HCT116 (cell line): ENCODE measurements at regions not wholly inside any gene's neighbourhood (a gene's known extent, or its start where the extent isn't known, plus 50 kb on each side); places are given as distances from the start of the nearest gene placed in this dataset.

Experiments used
- ATAC-seq: fragments of 200-7000 bp; cut with Tn5 transposase; 2 replicates; pipeline ENCODE4 v1.9.1; 2020; ENCODE audit warnings: mild to moderate bottlenecking, moderate library complexity
- BruUV-seq: library from RNA; stranded (reverse); fragments of 400-500 nt; replicated peaks from 2 replicates; lab custom pipeline; 2021; lab: Mats Ljungman, UMichigan
- CTCF ChIA-PET: fragments of 300-600 bp; sonication (Branson Sonifier 250); formaldehyde crosslinking; loops from one replicate; lab custom pipeline; 2021; ENCODE audit warnings: antibody characterized with exemption; lab: Charles Lee
- POLR2A ChIA-PET: fragments of 300-600, 350-600 bp; sonication (Branson Sonifier 250); formaldehyde crosslinking; loops from one replicate; lab custom pipeline; 2021; ENCODE audit warnings: antibody characterized with exemption; lab: Charles Lee
- RAD21 ChIA-PET, 2 experiments: fragments of 300-600 bp; sonication (Branson Sonifier 250); formaldehyde crosslinking; loops; one replicate each; lab custom pipeline; 2023; ENCODE audit warnings: low total read pairs in 2 of 2; ENCODE audit not compliant: uncharacterized antibody in 2 of 2, unreplicated experiment in 2 of 2, low non-redundant PET in 1 of 2; lab: Charles Lee
- DNase-seq: peaks from one replicate; pipeline ENCODE4 v3.0.0-alpha.2; 2010; ENCODE audit warnings: low read depth, low spot score
- H2AFZ ChIP-seq: fragments of 200-600 bp; shearing (Covaris generic), sonication (generic); 2 replicates; pipeline ENCODE4 v1.6.1; 2017; ENCODE audit warnings: low read depth, mixed run types, mixed read lengths, antibody characterized with exemption, low read length; ENCODE audit not compliant: poor library complexity, severe bottlenecking
- H3K27ac ChIP-seq: 2 replicates; pipeline ENCODE4 v1.5.1; 2012; ENCODE audit warnings: low read depth, low read length
- H3K27me3 ChIP-seq: fragments of 200-600 bp; sonication (generic); 2 replicates; pipeline ENCODE4 v1.6.1; 2016; ENCODE audit warnings: mixed run types, low read length, mixed read lengths; ENCODE audit not compliant: insufficient read depth
- H3K36me3 ChIP-seq, 2 experiments: fragments of 200-500 bp in 1 of 2; fragments of 200-600 bp in 1 of 2; sonication (Bioruptor generic) in 1 of 2; sonication (generic) in 1 of 2; 2 replicates each; pipeline versions ENCODE4 v1.5.1 to v1.6.1; 2014 to 2016; ENCODE audit warnings: low read length in 2 of 2, inconsistent platforms in 1 of 2, mixed read lengths in 1 of 2, mixed run types in 1 of 2; ENCODE audit not compliant: insufficient read depth in 2 of 2, control insufficient read depth in 1 of 2
- H3K4me1 ChIP-seq, 2 experiments: fragments of 200-600 bp in 1 of 2; sonication (generic) in 1 of 2; 2 replicates each; pipeline versions ENCODE4 v1.5.1 to v1.6.1; 2012 to 2017; ENCODE audit warnings: low read length in 2 of 2, inconsistent platforms in 1 of 2, mild to moderate bottlenecking in 1 of 2, mixed read lengths in 1 of 2, mixed run types in 1 of 2, moderate library complexity in 1 of 2; ENCODE audit not compliant: insufficient read depth in 2 of 2, control insufficient read depth in 1 of 2
- H3K4me2 ChIP-seq: fragments of 200-600 bp; sonication (generic); 2 replicates; pipeline ENCODE4 v1.6.1; 2017; ENCODE audit warnings: mixed run types, low read length, mixed read lengths
- H3K4me3 ChIP-seq, 2 experiments: fragments of 200-600 bp in 1 of 2; sonication (generic) in 1 of 2; replicated peaks in 1 of 2; 2 replicates each; pipeline ENCODE4 v1.5.1; 2011 to 2016; ENCODE audit warnings: low read length in 2 of 2, control low read depth in 1 of 2, low read depth in 1 of 2, mild to moderate bottlenecking in 1 of 2, mixed read lengths in 1 of 2, mixed run types in 1 of 2
- H3K79me2 ChIP-seq: fragments of 200-600 bp; sonication (generic); 2 replicates; pipeline ENCODE4 v1.6.1; 2017; ENCODE audit warnings: mild to moderate bottlenecking, mixed run types, low read length, moderate library complexity, mixed read lengths; ENCODE audit not compliant: insufficient read depth
- H3K9ac ChIP-seq: fragments of 200-600 bp; sonication (generic); 2 replicates; pipeline ENCODE4 v1.6.1; 2016; ENCODE audit warnings: low read length, mixed read lengths
- H3K9me2 ChIP-seq: fragments of 200-600 bp; sonication (generic), shearing (Covaris generic); 2 replicates; pipeline ENCODE4 v1.6.1; 2017; ENCODE audit warnings: mixed run types, mild to moderate bottlenecking, moderate library complexity; ENCODE audit not compliant: insufficient read depth
- H3K9me3 ChIP-seq, 2 experiments: fragments of 200-500 bp in 1 of 2; fragments of 200-600 bp in 1 of 2; sonication (Bioruptor generic) in 1 of 2; sonication (generic) in 1 of 2; 2 replicates each; pipeline ENCODE4 v1.6.1; 2014 to 2017; ENCODE audit warnings: low read length in 2 of 2, mixed read lengths in 2 of 2, inconsistent platforms in 1 of 2, low read depth in 1 of 2, mild to moderate bottlenecking in 1 of 2, mixed run types in 1 of 2, moderate library complexity in 1 of 2; ENCODE audit not compliant: control insufficient read depth in 1 of 2, insufficient read depth in 1 of 2
- H4K20me1 ChIP-seq: fragments of 200-600 bp; sonication (generic), shearing (Covaris generic); 2 replicates; pipeline ENCODE4 v1.6.1; 2017; ENCODE audit warnings: mixed run types, mild to moderate bottlenecking, moderate library complexity; ENCODE audit not compliant: insufficient read depth
- ATF3 ChIP-seq: IDR thresholded peaks from 2 replicates; pipeline ENCODE4 v1.6.1; 2012
- CBX3 ChIP-seq: IDR thresholded peaks from 2 replicates; pipeline ENCODE4 v1.6.1; 2012; ENCODE audit warnings: low read depth
- CEBPB ChIP-seq: IDR thresholded peaks from 2 replicates; pipeline ENCODE4 v1.6.1; 2012; ENCODE audit warnings: low read depth
- EGR1 ChIP-seq: IDR thresholded peaks from 2 replicates; pipeline ENCODE4 v1.6.1; 2012; ENCODE audit warnings: low read depth
- EZH2phosphoT487 ChIP-seq: fragments of 200-600 bp; IDR thresholded peaks from 2 replicates; pipeline ENCODE4 v1.6.1; 2018; ENCODE audit warnings: antibody characterized with exemption, borderline replicate concordance
- FOSL1 ChIP-seq: IDR thresholded peaks from 2 replicates; pipeline ENCODE4 v1.6.1; 2012; ENCODE audit warnings: low read depth
- JUND ChIP-seq: IDR thresholded peaks from 2 replicates; pipeline ENCODE4 v1.6.1; 2012
- SIN3A ChIP-seq: IDR thresholded peaks from 2 replicates; pipeline ENCODE4 v1.6.1; 2012; ENCODE audit warnings: low read depth
- SP1 ChIP-seq: IDR thresholded peaks from 2 replicates; pipeline ENCODE4 v1.6.1; 2012; ENCODE audit warnings: low read depth
- YY1 ChIP-seq: IDR thresholded peaks from 2 replicates; pipeline ENCODE4 v1.6.1; 2011; ENCODE audit warnings: low read length, low read depth, moderate library complexity, mild to moderate bottlenecking; ENCODE audit not compliant: insufficient replicate concordance; ENCODE audit errors: extremely low read depth
- ZBTB33 ChIP-seq: IDR thresholded peaks from 2 replicates; pipeline ENCODE4 v1.6.1; 2011; ENCODE audit warnings: mild to moderate bottlenecking, low read length, moderate library complexity; ENCODE audit not compliant: insufficient replicate concordance; ENCODE audit errors: extremely low read depth
- ZFX ChIP-seq: fragments of 450-650 bp; IDR thresholded peaks from 2 replicates; pipeline ENCODE4 v1.6.1; 2017
- ZNF274 ChIP-seq: fragments of 200-500 bp; sonication (Bioruptor generic); IDR thresholded peaks from 2 replicates; pipeline ENCODE4 v1.6.1; 2014; ENCODE audit warnings: mild to moderate bottlenecking, low read depth, low read length, inconsistent platforms
- intact Hi-C: fragments of 100-400 bp; cut with micrococcal nuclease; formaldehyde crosslinking; loops from 2 replicates; pipeline ENCODE4 v1.10.0; 2022
- TF ChIP-seq, protein P1 (sequence below): IDR thresholded peaks from 2 replicates; pipeline ENCODE4 v1.6.1; 2012
- TF ChIP-seq, protein P2 (sequence below): IDR thresholded peaks from 2 replicates; pipeline ENCODE4 v1.6.1; 2012; ENCODE audit warnings: low read depth

- ChIA-PET RAD21 (no interaction called here), CTCF (no interaction called here), POLR2A (no interaction called here)
- Histone ChIP-seq H3K27ac (no peak overlapping the region), H3K9me3 (no peaks in the 10 kb centered on the region), H2AFZ (no peak overlapping the region), H3K4me3 (no peak overlapping the region), H3K9me2 (no peaks in the 10 kb centered on the region), H4K20me1 (no peaks in the 10 kb centered on the region), H3K27me3 (no peaks in the 10 kb centered on the region), H3K36me3 (no peaks in the 10 kb centered on the region), H3K79me2 (no peaks in the 10 kb centered on the region), H3K4me1 (no peaks in the 10 kb centered on the region), H3K4me2 (no peak overlapping the region), H3K9ac (no peak overlapping the region)
- BruUV-seq: no TSS peak
- TF ChIP-seq, protein P1, sequence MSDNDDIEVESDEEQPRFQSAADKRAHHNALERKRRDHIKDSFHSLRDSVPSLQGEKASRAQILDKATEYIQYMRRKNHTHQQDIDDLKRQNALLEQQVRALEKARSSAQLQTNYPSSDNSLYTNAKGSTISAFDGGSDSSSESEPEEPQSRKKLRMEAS: no peak
- TF ChIP-seq EGR1 (no peak), ZFX (no peak), CBX3 (no peak), SIN3A (no peak)
- ATAC-seq (no peak), DNase-seq (no peak)
- intact Hi-C loops: no loop called here
Measured at GRCh38 chr14:89674240-89674639, 257.2 kb upstream of the FOXN3 start.

- Histone ChIP-seq H3K27me3 (no peaks in the 10 kb centered on the region), H3K79me2 (no peaks in the 10 kb centered on the region), H2AFZ (no peak overlapping the region), H3K27ac (no peak overlapping the region), H4K20me1 (no peaks in the 10 kb centered on the region), H3K4me2 (no peak overlapping the region), H3K9me3 (no peaks in the 10 kb centered on the region), H3K9me2 (no peaks in the 10 kb centered on the region), H3K36me3 (no peaks in the 10 kb centered on the region), H3K4me1 (no peaks in the 10 kb centered on the region), H3K9ac (no peak overlapping the region), H3K4me3 (no peak overlapping the region)
- DNase-seq (no peak), ATAC-seq (no peak)
- CTCF ChIA-PET: no interaction called here
- RAD21 ChIA-PET: no interaction called here
- POLR2A ChIA-PET: no interaction called here
- BruUV-seq: no TSS peak
- intact Hi-C loops: no loop called here
- TF ChIP-seq, protein P2, sequence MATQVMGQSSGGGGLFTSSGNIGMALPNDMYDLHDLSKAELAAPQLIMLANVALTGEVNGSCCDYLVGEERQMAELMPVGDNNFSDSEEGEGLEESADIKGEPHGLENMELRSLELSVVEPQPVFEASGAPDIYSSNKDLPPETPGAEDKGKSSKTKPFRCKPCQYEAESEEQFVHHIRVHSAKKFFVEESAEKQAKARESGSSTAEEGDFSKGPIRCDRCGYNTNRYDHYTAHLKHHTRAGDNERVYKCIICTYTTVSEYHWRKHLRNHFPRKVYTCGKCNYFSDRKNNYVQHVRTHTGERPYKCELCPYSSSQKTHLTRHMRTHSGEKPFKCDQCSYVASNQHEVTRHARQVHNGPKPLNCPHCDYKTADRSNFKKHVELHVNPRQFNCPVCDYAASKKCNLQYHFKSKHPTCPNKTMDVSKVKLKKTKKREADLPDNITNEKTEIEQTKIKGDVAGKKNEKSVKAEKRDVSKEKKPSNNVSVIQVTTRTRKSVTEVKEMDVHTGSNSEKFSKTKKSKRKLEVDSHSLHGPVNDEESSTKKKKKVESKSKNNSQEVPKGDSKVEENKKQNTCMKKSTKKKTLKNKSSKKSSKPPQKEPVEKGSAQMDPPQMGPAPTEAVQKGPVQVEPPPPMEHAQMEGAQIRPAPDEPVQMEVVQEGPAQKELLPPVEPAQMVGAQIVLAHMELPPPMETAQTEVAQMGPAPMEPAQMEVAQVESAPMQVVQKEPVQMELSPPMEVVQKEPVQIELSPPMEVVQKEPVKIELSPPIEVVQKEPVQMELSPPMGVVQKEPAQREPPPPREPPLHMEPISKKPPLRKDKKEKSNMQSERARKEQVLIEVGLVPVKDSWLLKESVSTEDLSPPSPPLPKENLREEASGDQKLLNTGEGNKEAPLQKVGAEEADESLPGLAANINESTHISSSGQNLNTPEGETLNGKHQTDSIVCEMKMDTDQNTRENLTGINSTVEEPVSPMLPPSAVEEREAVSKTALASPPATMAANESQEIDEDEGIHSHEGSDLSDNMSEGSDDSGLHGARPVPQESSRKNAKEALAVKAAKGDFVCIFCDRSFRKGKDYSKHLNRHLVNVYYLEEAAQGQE: no peak
- TF ChIP-seq SP1 (no peak), ATF3 (no peak), SIN3A (no peak), ZBTB33 (no peak), CEBPB (no peak), YY1 (no peak), ZFX (no peak), FOSL1 (no peak), EZH2phosphoT487 (no peak), ZNF274 (no peak), JUND (no peak)
- TF ChIP-seq, protein P1: no peak
Measured at GRCh38 chr14:89673512-89674225, 256.6 kb upstream of the FOXN3 start.
